ENCODE measurements at regions not wholly inside any gene's neighbourhood (a gene's known extent, or its start where the extent isn't known, plus 50 kb on each side); places are given as distances from the start of the nearest gene placed in this dataset.

- no peak for TF ChIP-seq EZH2 (IDR thresholded peaks at IDR 0.05; ENCODE audit: borderline replicate concordance, low read depth, low read length, poor library complexity, severe bottlenecking)
- no peak for TF ChIP-seq CTCF (conservative IDR thresholded peaks at IDR 0.05; ENCODE audit: low read depth, low read length)
Observed at GRCh38 chr6:62516291-62517141, 230.5 kb upstream of the KHDRBS2 start.

Measured in A673 (cell line).